ENCODE measurements at regions not wholly inside any gene's neighbourhood (a gene's known extent, or its start where the extent isn't known, plus 50 kb on each side); places are given as distances from the start of the nearest gene placed in this dataset.

DNA sequence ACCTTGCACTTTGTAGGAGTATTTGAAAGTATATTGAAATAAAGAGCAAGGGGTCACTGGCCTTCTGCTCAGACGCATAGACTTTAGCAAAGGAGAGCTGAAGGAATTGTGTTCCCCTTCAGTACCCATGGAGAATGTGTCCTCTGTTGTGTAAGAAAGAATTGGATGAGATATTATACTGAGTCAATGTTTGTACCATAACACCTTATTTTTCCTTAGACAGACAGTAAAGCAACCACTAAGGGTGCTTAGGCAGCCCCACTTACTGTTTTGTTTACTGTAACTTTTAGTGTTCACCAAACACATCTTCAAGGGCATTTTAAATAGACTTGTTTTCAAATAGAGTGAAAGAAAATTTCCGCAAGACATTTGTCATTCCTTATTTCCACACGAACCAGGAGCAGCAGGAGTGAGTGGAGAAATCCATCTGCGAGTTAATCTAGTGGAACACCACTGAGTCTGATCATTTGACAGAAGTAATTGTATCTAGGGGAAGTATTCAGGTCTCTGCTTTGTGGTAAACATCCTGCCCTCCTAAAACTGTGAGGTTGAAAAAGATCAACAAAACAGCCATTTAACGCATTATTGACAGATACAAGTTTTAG, 89.5 kb downstream of the SLIT2 start:
- DNase-seq (ENCODE audit: low read depth), result no peak
- no peak overlapping the region for H3K4me3 ChIP-seq (ENCODE audit: low read depth, low read length)
- TF ChIP-seq POLR2A (IDR thresholded peaks at IDR 0.05; ENCODE audit: extremely low read depth, insufficient read length) (no peak), CTCF (IDR thresholded peaks at IDR 0.05; ENCODE audit: low read depth, low read length) (no peak), MYC (IDR thresholded peaks at IDR 0.05; ENCODE audit: low read depth, low read length) (no peak)
- TF ChIP-seq, protein P1, sequence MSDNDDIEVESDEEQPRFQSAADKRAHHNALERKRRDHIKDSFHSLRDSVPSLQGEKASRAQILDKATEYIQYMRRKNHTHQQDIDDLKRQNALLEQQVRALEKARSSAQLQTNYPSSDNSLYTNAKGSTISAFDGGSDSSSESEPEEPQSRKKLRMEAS (IDR thresholded peaks at IDR 0.05; ENCODE audit: low read depth, low read length), result no peak

- H3K4me3 ChIP-seq (ENCODE audit: low read depth, low read length), result no peak overlapping the region
- no peak for DNase-seq (ENCODE audit: low read depth)
- TF ChIP-seq MYC (IDR thresholded peaks at IDR 0.05; ENCODE audit: low read depth, low read length) (no peak), CTCF (IDR thresholded peaks at IDR 0.05; ENCODE audit: low read depth, low read length) (no peak), POLR2A (IDR thresholded peaks at IDR 0.05; ENCODE audit: extremely low read depth, insufficient read length) (no peak)
- TF ChIP-seq, protein P1 (IDR thresholded peaks at IDR 0.05; ENCODE audit: low read depth, low read length), result no peak
These were observed 95.8 kb downstream of the SLIT2 start for GRCh38 chr4:20347531-20347930.

- no peak for DNase-seq (ENCODE audit: low read depth)
These were observed 96.7 kb downstream of the SLIT2 start for GRCh38 chr4:20348411-20348810.

GRCh38 chr4:20351360-20352162, 99.9 kb downstream of the SLIT2 start:
- no peak for DNase-seq (ENCODE audit: low read depth)
- H3K4me3 ChIP-seq (ENCODE audit: low read depth, low read length), result no peak overlapping the region
- TF ChIP-seq, protein P1 (IDR thresholded peaks at IDR 0.05; ENCODE audit: low read depth, low read length), result no peak
- no peak for TF ChIP-seq POLR2A (IDR thresholded peaks at IDR 0.05; ENCODE audit: extremely low read depth, insufficient read length)
- no peak for TF ChIP-seq CTCF (IDR thresholded peaks at IDR 0.05; ENCODE audit: low read depth, low read length)
- no peak for TF ChIP-seq MYC (IDR thresholded peaks at IDR 0.05; ENCODE audit: low read depth, low read length)

More at GRCh38 chr4:20348411-20348810, 96.7 kb downstream of the SLIT2 start:
- TF ChIP-seq POLR2A (IDR thresholded peaks at IDR 0.05; ENCODE audit: extremely low read depth, insufficient read length) (no peak), CTCF (IDR thresholded peaks at IDR 0.05; ENCODE audit: low read depth, low read length) (no peak)
- TF ChIP-seq, protein P1 (IDR thresholded peaks at IDR 0.05; ENCODE audit: low read depth, low read length), result no peak
- no peak overlapping the region for H3K4me3 ChIP-seq (ENCODE audit: low read depth, low read length)

DNA sequence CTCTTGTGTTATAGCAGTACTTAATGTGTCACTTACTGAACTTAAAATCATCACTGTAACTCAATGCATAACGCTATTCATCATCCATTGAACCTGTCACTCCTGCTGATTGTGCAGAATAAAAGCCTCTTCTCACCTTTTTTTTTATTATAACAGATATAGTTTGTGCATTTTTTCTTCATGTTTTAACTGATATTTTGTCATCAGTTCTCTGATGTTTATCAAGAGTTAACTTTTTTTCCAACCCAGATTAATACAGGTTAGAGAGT, 100.4 kb downstream of the SLIT2 start:
- TF ChIP-seq CTCF (IDR thresholded peaks at IDR 0.05; ENCODE audit: low read depth, low read length) (no peak), MYC (IDR thresholded peaks at IDR 0.05; ENCODE audit: low read depth, low read length) (no peak), POLR2A (IDR thresholded peaks at IDR 0.05; ENCODE audit: extremely low read depth, insufficient read length) (no peak)
- TF ChIP-seq, protein P1 (IDR thresholded peaks at IDR 0.05; ENCODE audit: low read depth, low read length), result no peak
- no peak overlapping the region for H3K4me3 ChIP-seq (ENCODE audit: low read depth, low read length)
- no peak for DNase-seq (ENCODE audit: low read depth)
